Adrenal gland (tissue), 5 donors: ENCODE measurements at regions not wholly inside any gene's neighbourhood (a gene's known extent, or its start where the extent isn't known, plus 50 kb on each side); places are given as distances from the start of the nearest gene placed in this dataset.

Source experiments
- CTCF ChIP-seq, 6 experiments: fragments of 450-650 bp in 4 of 6; fragments of 200-600 bp in 2 of 6; sonication (generic) in 1 of 6; IDR thresholded peaks; 1 replicate in 5 of 6; 2 replicates in 1 of 6; pipeline versions ENCODE4 v1.5.1 to v1.8.0; 2016 to 2021; ENCODE audit warnings: antibody characterized with exemption in 6 of 6, mild to moderate bottlenecking in 2 of 6, moderate library complexity in 1 of 6
- POLR2A ChIP-seq, 2 donors: fragments of 450-650 bp; IDR thresholded peaks; one replicate each; pipeline ENCODE4 v1.6.1; 2017; ENCODE audit warnings: antibody characterized with exemption in 2 of 2, mild to moderate bottlenecking in 2 of 2, moderate library complexity in 1 of 2
- donor health status: DM: no; HTN: no; CAD: no.

GRCh38 chr2:173652767-173653431 lies 298.2 kb downstream of the CDCA7 start:
- TF ChIP-seq CTCF (IDR thresholded peaks at IDR 0.05) (no peak), POLR2A (IDR thresholded peaks at IDR 0.05) (no peak)
